GM19238 (cell line): ENCODE measurements at regions not wholly inside any gene's neighbourhood (a gene's known extent, or its start where the extent isn't known, plus 50 kb on each side); places are given as distances from the start of the nearest gene placed in this dataset.
"Not testable (repeated sequence)": the region's sequence is repeated elsewhere in the genome, so short reads cannot be mapped to it uniquely, and the experiment has no call there.

Experiments
- DNase-seq: peaks from one replicate; pipeline ENCODE4 v3.0.0; 2011; ENCODE audit warnings: low spot score; ENCODE audit not compliant: insufficient read length

- DNase-seq, result no peak
These were observed 56.3 kb upstream of the USP6NL start for GRCh38 chr10:11667756-11668155.

- DNase-seq, result peak; percentile 37
These were observed 52.5 kb upstream of the USP6NL start for GRCh38 chr10:11663763-11664555.

GRCh38 chr10:11663126-11663515 lies 51.7 kb upstream of the USP6NL start:
- DNase-seq, result not testable (repeated sequence)

- DNase-seq, result no peak
These were observed 50.0 kb upstream of the USP6NL start for GRCh38 chr10:11661441-11661840.
